ENCODE measurements at regions not wholly inside any gene's neighbourhood (a gene's known extent, or its start where the extent isn't known, plus 50 kb on each side); places are given as distances from the start of the nearest gene placed in this dataset.
"Not testable (repeated sequence)": the region's sequence is repeated elsewhere in the genome, so short reads cannot be mapped to it uniquely, and the experiment has no call there.

DNA sequence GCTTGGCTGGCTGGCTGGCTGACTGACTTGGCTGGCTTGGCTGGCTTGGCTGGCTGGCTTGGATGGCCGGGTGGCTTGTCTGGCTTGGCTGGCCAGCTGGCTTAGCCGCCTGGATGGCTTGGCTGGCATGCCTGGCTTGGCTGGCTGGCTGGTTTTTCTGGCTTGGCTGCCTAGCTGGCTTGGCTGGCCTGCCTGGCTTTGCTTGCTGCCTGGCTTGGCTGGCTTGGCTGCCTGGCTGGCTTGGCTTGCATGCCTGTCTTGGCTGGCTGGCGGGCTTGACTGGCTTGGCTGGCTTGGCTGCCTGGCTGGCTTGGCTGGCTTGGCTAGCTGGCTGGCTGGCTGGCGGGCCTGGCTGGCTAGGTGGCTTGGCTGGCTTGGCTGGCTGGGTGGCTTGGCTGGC is 2830.5 kb downstream of the RPIA start:
- DNase-seq (ENCODE audit: low spot score): not testable (repeated sequence)

DNA sequence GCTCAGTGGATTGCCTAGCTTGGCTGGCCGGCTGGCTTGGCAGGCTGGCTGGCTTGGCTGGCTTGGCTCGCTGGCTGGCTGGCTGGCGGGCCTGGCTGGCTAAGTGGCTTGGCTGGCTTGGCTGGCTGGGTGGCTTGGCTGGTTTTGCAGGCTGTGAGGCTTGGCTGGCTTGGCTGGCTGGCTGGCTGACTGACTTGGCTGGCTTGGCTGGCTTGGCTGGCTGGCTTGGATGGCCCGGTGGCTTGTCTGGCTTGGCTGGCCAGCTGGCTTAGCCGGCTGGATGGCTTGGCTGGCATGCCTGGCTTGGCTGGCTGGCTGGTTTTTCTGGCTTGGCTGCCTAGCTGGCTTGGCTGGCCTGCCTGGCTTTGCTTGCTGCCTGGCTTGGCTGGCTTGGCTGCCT is 2831.4 kb downstream of the RPIA start:
- DNase-seq (ENCODE audit: low spot score): not testable (repeated sequence)

DNA sequence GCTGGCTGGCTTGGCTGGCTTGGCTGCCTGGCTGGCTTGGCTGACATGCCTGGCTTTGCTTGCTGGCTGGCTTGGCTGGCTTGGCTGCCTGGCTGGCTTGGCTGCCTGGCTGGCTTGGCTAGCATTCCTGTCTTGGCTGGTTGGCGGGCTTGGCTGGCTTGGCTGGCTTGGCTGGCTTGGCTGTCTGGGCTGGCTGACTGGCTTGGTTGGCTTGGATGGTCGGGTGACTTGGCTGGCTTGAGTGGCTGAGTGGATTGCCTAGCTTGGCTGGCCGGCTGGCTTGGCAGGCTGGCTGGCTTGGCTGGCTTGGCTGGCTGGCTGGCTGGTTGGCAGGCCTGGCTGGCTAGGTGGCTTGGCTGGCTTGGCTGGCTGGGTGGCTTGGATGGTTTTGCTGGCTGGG is 2832.3 kb downstream of the RPIA start:
- DNase-seq (ENCODE audit: low spot score): not testable (repeated sequence)

DNA sequence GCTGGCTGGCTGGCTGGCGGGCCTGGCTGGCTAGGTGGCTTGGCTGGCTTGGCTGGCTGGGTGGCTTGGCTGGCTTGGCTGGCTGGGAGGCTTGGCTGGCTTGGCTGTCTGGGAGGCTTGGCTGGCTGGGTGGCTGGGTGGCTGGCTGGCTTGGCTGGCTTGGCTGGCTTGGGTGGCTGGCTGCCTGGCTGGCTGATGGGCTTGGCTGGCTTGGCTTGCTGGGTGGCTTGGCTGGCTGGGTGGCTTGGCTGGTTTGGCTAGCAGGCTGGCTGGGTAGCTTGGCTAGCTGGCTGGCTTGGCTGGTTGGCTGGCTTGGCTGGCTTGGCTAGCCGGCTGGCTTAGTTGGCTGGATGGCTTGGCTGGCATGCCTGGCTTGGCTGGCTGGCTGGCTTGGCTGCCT is 2834.1 kb downstream of the RPIA start:
- not testable (repeated sequence) for DNase-seq (ENCODE audit: low spot score)

DNA sequence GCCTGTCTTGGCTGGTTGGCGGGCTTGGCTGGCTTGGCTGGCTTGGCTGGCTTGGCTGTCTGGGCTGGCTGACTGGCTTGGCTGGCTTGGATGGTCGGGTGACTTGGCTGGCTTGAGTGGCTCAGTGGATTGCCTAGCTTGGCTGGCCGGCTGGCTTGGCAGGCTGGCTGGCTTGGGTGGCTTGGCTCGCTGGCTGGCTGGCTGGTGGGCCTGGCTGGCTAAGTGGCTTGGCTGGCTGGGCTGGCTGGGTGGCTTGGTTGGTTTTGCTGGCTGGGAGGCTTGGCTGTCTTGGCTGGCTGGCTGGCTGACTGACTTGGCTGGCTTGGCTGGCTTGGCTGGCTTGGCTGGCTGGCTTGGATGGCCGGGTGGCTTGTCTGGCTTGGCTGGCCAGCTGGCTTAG is 2834.6 kb downstream of the RPIA start:
- DNase-seq (ENCODE audit: low spot score): not testable (repeated sequence)

DNA sequence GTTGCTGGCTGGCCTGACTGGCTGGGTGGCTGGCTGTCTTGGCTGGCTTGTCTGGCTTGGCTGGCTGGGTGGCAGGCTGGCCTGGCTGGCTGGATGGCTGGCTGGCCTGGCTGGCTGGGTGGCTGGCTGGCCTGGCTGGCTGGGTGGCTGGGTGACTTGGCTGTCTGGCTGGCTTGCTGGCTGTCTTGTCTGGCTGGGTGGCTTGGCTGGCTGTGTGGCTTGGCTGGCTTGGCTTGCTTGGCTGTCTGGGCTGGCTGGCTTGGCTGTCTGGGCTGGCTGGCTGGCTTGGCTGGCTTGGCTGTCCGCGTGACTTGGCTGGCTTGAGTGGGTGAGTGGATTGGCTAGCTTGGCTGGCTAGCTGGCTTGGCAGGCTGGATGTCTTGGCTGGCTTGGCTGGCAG is 2835.6 kb downstream of the RPIA start:
- not testable (repeated sequence) for DNase-seq (ENCODE audit: low spot score)

DNA sequence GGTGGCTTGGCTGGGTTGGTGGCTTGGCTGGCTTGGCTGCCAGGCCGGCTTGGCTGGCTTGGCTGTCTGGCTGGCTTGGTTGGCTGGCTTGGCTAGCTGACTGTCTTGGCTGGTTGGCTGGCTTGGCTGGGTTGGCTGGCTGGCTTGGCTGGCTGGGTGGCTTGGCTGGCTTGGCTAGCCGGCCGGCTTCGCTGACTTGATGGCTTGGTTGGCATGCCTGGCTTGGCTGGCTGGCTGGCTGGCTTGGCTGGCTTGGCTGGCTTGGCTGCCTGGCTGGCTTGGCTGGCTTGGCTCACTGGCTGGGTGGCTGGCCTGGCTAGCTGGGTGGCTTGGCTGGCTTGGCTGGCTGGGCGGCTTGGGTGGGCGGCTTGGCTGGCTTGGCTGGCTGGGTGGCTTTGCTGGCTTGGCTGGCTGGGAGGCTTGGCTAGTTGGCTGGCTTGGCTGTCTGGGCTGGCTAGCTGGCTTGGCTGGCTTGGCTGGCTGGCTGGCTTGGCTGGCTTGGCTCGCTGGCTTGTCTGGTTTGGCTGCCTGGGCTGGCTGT is 2836.1 kb downstream of the RPIA start:
- not testable (repeated sequence) for DNase-seq (ENCODE audit: low spot score)

DNA sequence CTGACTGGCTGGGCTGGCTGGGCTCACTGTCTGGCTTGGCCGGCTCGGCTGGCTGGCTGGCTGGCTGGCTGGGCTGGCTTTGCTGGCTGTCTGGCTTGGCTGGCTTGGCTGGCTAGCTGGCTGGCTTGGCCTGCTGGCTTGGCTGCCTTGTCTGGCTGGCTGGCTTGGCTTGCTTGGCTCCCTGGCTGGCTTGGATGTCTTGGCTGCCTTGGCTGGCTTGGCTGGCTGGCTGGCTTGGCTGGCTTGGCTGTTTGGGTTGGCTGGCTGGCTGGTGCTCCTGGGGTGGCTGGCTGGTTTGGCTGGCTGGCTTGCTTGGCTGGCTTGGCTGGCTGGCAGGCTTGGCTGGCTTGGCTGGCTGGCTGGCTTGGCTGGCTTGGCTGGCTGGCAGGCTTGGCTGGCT is 2836.9 kb downstream of the RPIA start:
- DNase-seq (ENCODE audit: low spot score): not testable (repeated sequence)

DNA sequence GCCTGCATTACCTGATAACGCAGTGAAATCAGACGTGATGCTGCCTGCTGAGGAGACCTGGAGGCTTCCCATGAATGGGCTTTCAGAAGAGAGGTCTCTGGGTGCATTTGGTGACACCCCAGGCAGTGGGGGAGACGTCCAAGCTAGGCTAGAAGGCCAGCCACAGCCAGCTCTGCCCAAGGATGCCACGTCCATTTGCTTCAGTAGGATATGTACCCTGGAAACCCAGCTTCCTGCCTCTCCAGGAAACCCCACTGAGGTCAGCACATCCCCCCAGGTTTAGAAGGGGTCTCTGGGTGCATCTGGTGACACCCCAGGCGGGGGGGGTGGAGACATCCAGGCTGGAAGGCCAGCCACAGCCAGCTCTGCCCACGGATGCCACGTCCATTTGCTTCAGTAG is 2844.6 kb downstream of the RPIA start:
- DNase-seq (ENCODE audit: low spot score): not testable (repeated sequence)

DNA sequence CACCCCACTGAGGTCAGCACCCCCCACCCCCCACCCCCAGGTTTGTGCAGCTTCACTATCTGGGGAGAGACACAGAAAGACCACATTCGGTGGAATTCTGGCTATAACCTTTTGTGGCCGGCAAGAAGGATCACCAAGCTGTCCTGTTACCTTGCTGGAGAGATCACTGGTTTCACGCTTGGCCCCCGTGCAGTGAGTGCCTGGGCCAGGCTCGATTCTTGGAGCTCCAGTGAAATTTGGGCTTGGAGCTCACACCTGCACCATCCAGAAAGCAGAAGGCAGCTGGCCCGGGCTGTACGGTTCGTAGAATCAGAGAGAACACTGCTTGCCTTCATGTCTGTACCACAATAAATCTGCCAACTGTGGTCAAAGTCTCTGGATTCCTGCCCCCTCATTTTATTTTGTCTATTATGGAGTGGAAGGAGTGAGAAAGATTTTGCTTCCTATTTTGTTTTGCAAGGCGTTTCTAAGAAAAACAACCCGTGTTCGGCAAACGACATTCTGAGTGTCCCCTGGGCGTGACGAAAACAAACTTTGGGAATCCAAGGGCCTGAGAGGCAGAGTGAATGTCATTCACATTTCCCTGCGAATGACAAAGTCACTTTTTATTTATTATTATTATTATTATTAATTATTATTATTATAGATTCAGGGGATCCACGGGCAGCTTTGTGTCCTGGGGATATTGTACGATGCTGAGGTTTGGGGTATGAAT is 2845.2 kb downstream of the RPIA start:
- DNase-seq (ENCODE audit: low spot score): not testable (repeated sequence)

DNA sequence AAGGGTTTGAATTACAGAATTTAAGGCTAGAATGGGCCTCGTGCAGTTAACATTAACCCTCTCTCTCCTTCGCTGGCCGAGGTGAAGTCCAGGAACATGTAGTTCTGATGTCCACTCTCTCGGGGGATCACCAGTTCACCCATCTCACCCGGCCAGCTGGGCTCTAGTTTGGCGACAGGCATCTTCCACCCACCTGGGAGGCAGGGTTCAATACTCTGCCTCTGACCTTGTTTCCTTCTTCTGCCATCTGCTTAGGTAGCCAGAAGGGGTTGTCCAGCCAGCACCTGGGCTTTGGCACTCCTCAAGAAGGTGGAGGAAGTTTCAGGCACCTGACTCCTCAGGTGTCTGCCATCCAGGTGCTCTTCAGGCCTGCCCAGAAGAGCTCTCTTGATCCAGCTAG is 2857.8 kb downstream of the RPIA start:
- DNase-seq (ENCODE audit: low spot score): not testable (repeated sequence)

DNA sequence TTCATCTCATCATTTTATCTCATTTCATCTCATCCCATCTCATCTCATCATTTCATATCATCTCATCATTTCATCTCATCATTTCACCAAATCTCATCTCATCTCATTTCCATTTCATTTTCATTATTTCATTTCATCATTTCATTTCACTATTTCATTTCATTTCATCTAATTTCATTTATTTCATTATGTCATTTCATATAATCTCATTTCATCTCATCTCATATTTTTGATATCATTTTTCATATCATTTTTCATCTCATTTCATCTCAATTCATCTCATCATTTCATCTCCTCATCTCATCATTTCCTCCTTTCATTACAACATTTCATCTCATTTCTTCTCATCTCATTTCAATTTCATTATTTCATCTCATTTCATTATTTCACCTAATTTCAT is 2866.8 kb downstream of the RPIA start:
- DNase-seq (ENCODE audit: low spot score): not testable (repeated sequence)

DNA sequence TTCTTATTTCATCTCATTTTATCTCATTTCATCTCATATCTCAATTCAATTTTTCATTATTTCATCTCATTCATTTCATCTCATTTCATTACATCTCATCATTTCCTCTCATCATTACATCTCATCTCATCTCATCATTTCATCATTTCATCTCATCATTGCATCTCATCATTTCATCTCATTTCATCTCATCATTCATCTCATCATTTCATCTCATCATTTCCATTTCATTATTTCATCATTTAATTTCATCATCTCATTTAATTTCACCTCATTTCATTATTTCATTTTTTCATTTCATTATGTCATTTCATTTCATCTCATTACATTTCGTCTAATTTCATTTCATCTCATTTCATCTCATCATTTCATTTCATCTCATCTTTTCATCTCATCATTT is 2867.8 kb downstream of the RPIA start:
- not testable (repeated sequence) for DNase-seq (ENCODE audit: low spot score)

DNA sequence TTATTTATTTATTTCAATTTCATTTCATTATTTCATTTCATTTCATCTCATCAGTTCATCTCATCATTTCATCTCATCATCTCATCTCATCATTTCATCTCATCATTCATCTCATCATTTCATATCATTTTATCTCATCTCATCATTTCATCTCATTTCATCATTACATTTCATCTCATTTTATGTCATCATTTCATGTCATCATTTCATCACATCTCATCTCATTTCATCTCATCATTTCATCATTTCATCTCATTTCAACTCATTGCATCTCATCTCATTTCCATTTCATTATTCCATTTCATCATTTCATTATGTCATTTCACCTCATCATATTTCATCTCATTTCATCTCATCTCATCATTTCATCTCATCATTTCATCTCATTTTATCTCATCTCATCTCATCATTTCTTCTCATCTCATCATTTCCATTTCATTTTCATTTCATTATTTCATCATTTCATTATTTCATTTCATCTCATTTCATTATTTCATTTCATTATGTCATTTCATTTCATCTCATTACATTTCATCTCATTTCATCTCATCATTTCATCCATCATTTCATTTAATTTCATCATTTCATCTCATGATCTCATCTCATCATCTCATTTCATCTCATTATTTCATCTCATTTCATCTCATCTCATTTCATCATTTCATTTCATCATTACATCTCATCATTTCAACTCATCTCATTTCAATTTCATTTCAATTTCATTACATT is 2868.6 kb downstream of the RPIA start:
- not testable (repeated sequence) for DNase-seq (ENCODE audit: low spot score)

DNA sequence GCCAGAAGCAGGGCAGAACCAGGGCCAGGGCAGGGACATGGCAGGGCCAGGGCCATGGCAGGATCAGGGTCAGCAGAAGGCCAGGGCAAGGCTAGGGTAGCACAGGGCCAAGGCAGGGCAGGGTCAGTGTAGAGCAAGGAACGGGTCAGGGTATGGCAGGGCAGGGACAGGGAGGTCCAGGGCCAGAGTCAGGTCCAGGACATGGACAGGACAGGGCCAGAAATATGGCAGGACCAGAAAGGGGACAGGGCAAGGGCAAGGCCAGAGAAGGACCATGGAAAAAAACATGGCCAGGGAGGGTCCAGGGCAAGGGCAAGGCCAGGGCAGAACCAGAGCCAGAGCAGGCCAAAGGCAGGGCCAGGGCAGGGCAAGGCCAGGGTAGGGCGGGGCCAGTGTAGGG is 2870.7 kb downstream of the RPIA start:
- DNase-seq (ENCODE audit: low spot score): not testable (repeated sequence)

DNA sequence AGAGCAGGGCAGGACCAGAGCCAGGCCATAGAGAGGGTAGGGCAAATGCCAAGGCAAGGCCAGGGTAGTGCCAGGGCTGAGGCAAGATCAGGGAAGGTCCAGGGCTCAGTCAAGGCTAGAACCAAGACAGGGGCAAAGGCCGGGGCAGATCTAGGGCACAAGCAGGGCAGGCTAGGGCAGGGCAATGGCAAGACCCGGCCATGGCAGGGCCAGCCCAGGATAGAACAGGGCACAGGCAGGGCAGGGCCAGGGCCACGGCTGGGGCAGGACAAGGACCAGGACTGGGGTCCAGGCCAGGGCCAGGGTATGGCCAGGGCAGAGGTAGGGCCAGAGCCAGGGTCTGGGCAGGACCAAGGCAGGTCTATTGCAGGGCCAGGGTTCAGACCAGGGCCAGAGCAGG is 2873.2 kb downstream of the RPIA start:
- DNase-seq (ENCODE audit: low spot score): not testable (repeated sequence)

DNA sequence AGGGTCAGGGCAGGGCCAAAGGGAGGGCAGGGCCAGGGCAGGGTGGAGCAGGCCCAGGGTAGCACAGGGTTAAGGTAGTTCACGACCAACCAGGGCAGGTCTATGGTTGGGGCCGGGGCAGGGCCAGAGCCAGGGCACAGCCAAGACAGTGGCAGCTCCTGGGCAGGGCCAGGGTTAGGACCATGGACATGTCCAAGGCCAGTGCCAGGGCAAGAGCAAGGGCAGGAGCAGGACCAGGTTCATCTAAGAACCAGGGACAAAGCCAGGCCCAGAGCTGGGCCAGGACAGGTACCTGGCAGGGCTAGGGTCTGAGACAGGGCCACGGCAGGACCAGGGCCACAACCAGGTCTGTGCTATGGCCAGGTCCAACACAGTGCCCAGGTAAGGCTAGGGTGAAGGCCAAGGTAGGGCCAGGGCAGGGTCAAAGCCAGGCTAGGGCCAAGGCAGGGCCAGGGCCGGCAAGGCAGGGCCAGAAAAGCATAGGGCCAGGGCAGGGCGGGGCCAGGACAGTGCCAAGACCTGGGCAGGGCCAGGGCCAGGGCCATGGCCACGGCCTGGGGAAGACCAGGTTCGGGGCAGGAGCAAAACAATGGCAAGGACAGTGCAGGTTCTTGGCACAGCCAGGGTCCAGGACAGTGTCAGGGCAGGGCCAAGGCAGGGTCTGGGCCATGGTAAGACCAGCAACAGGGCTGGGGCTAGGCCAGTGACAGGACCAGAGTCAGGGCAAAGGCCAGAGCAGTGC is 2874.4 kb downstream of the RPIA start:
- DNase-seq (ENCODE audit: low spot score): not testable (repeated sequence)

DNA sequence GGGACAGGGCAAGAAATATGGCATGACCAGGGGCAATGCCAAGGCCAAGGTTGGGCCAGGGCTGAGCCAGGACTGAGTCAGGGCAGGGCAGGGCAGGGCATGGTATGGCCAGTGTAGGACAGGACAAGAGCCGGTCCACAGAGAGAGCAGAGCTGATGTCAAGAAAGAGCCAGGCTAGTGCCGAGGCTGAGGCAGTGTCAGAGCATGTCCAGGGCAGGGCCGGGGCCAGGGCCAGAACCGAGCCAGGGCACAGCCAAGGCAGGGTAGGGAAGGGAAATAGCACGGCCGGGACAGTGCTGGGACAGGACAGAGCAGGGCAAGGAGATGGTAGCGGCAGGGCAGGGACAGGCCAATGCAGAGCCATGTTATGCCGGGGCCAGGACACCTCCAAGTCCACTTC is 2875.1 kb downstream of the RPIA start:
- DNase-seq (ENCODE audit: low spot score): not testable (repeated sequence)

DNA sequence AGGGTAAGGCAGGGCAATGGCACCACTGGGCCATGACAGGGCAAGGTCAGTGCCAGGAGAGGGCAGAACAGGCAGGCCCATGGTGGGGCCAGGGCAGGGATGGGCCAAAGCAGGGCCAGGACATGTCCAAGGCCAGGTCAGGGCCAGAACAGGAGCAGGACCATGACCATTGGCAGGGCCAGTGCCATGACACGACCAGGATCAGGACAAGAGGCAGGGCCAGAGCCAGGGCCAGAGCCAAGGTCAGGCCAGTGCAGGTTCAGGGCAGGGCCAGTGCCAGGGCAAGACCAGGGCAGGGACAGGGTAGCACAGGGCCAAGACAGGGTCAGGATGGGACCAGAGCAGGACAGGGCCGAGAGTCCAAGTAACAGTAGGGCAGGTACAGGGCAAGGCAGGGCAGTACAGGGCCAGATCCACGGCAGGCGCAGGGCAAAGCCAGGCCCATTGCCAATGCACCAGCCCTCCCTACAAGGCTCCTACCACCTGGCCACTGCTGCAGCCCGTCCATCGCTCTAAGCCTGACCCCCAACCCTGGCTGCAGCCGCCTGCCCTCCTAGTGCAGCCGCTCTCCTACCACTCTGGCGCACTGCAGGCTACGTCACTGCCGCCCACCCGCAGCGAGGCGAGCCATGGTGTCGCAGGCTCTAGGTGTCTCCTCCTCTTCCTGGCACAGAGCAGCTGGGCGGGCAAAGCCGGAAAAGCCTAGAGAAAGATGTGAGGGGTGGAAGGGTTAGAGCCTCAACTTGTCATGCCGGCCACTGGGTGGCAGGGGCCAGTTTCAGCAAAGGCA is 2876.3 kb downstream of the RPIA start:
- DNase-seq (ENCODE audit: low spot score): not testable (repeated sequence)

DNA sequence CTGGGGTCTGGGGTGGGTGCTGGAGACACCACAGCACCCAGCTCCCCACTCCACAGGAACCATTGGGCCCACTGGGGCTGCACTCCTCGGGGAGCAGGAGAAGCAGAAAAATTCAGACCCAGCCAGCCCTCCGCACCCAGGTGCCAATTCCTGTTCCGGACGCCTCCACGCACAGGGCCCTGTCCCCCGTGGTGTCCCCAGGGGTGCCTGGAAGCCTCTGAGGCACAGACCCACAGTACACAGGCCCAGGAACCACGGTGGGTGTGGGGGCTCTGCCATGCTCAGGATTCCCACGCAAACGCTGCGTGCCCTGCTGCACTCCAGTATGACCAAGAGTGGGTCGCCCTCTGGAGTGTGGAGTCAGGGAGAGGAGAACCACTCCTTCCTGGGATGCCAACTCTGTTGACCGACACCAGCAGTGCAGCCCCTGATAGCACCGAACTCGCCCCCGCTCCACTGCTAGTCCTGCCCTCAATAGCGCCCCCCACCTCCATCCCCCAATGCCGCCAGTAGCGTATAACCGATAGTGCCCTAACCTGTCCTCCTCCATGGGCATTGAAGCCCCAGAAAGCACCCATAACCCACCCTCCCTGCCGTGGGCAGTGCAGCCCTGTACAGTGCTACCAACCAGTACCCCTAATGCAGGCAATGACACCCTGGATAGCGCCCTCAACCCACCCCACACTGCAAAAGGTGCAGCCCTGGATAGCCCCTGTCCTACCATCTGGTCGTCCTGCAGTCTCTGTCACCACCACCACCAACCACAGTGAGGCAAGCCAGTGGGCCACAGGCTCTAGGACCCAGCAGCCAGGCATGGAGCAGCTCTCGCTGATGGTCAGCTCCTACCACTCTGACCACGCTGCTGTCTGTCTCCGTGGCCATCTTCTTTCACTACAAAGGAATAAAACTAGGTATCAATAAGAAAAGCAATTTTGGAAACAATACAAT is 2877.2 kb downstream of the RPIA start:
- DNase-seq (ENCODE audit: low spot score): not testable (repeated sequence)

All from SW480 (cell line).